ENCODE measurements at regions not wholly inside any gene's neighbourhood (a gene's known extent, or its start where the extent isn't known, plus 50 kb on each side); places are given as distances from the start of the nearest gene placed in this dataset.
"Not testable (repeated sequence)": the region's sequence is repeated elsewhere in the genome, so short reads cannot be mapped to it uniquely, and the experiment has no call there.

DNA sequence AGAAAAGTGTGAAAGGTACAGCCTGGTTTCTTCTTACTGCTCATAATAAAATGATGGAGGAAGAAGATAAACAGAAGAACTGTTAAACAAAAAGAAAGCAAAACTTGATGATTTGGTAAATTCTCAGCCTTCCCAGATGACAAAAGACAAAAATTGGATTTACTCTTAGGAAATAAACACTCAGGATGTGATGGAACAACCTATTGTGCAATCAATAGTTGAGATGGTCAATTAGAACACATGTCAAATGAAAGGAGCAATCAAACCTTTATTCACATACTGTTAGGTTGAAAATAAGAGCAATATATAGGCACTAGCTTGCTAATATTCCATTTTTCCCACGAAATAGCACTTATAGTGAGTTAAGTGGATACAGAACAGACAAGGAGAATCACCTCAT, 1174.0 kb upstream of the SLC39A10 start:
- no peak for DNase-seq

DNA sequence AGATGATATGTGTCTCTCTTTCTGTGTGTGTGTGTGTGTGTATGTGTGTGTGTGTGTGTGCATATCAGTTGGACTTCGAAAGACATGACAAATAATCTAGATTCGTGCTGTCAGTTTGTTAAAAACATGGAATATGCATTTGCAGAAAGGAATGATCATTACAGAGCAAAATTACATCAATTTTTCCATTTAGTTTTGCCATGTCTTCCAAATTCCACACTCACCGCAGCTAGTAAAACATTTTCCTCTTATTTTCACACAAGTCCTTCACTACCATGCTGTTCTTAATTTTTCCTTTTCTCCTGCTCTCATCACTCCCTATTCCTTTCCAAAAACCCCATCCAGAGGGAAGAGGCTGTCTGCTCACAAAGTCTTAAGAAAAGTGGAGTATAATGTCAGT, 1191.4 kb upstream of the SLC39A10 start:
- DNase-seq, result no peak

GRCh38 chr2:194464964-194465638, 1191.9 kb upstream of the SLC39A10 start:
- DNase-seq, result no peak

- not testable (repeated sequence) for DNase-seq
Measured at GRCh38 chr2:194462883-194463282, 1194.1 kb upstream of the SLC39A10 start.

GRCh38 chr2:194455358-194455757, 1201.7 kb upstream of the SLC39A10 start:
- DNase-seq, result no peak

DNA sequence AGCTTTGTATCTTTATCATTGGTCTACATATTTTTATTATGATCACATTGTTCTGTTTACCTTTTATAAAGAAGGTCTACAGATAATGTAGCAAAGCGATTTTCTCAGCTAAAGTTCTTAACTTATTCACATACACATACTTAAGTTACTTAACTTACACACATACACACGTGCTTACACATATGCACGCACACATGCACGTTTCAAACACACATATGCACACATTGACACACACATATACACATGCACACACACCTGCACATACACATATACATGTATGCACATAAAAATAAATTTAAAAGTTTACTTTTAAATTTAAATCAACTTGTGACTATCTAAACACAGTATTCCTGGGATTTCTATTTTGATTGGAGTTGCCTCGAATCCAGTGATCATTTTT, 1204.5 kb upstream of the SLC39A10 start:
- DNase-seq, result no peak

GRCh38 chr2:194445226-194445625, 1211.8 kb upstream of the SLC39A10 start:
- no peak for DNase-seq

GRCh38 chr2:194443926-194444325, 1213.1 kb upstream of the SLC39A10 start:
- no peak for DNase-seq

DNA sequence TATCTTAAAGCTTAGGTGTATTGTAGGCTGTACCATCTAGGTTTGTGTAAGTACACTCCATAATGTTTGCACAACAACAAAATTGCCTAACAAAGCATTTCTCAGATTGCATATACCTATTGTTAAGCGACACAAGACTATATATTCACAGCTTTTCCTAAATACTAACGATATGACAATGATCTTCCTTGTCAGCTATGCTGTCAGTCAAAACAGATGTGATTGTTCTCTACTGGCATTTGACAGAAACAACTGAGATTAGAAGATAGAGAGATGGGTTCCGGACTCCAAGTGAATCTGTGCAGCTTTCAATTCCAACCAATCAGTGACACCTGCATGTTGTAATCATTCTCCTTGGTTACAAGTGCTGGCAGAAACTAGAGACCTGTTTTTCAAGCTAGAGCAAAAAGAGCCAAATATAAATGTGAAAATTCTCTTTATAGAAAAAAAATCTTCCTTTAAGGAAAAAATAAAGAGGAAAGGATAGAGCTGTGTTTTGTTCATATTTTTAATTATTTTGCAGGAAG, 1232.3 kb upstream of the SLC39A10 start:
- peak; percentile 38 for DNase-seq

DNA sequence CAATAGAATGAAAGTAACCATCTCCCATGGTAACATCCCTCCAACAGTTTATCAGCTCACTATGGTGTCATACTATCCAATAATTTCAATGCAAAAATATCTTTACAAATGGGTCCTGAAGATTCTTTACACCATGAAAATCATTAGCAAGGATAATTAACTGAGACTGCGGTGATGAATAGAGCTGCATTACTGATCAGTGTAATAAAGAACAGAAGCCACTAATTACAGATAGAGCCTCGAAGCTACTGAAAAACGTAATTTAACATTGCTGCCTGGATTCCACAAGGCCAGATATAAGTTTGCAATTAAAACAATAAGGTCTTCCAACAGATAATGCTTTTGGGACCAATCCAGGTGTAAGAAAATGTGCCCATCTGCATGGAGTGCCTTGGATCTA, 1245.8 kb upstream of the SLC39A10 start:
- DNase-seq, result no peak

DNA sequence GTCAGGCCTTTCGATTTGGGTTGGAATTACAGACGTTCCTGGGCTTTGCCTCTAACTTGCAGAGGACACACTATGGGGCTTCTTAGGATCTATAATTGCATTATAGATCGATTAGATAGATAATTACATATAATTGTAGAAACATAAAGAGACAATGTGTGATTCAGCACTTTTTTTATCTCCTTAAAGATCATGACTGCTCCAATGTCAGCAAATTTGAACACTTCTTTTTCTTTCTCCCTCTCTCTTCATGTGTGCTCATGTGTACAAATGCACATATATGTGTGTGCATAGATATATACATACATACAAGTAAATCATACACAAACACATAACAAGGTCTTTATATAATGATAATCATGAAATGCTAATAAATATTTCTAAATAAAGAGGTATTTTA, 1261.2 kb upstream of the SLC39A10 start:
- no peak for DNase-seq

GRCh38 chr2:194385376-194385775, 1271.7 kb upstream of the SLC39A10 start:
- no peak for DNase-seq

DNA sequence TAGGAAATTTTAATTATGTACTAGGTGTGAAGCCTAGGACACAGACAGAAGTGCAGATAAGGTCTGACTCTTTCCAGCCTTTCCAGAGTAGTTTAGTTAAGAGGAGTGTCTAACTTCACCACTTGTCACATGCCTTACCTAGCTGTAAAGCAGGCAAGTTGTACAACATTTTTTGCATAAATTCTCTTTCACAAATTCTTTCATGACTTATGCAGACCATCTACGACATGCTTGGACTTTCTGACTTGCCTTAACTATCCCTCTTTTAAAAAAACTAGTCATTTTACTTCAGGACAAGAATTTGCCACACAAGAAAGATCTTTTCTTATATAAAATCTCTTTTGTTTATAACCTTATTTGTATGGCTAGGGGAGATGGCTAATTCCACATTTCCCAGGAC, 1273.6 kb upstream of the SLC39A10 start:
- DNase-seq, result no peak

GRCh38 chr2:194382221-194382620, 1274.8 kb upstream of the SLC39A10 start:
- DNase-seq, result no peak

- no peak for DNase-seq
Measured at GRCh38 chr2:194380011-194380410, 1277.0 kb upstream of the SLC39A10 start.

GRCh38 chr2:194367390-194367789, 1289.6 kb upstream of the SLC39A10 start:
- DNase-seq, result not testable (repeated sequence)

- no peak for DNase-seq
Measured at GRCh38 chr2:194363878-194364277, 1293.1 kb upstream of the SLC39A10 start.

DNA sequence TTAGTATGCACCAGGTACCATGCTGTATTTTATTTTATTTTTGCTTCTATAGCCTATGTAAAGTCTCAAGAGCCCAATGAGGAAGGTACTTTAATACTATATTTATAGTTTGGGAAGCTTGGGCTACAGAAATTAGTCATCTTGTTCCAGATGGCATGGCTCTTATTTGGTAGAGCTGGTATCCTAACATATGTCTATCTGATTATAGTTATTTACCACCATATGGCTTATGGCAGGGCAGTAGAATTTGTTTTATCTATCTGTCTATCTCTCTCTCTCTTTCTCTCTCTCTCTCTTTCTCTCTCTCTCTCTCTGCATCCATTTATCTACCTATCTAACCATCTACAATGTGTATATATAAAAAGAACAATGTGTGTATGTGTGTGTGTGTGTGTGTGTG, 1293.7 kb upstream of the SLC39A10 start:
- no peak for DNase-seq

DNA sequence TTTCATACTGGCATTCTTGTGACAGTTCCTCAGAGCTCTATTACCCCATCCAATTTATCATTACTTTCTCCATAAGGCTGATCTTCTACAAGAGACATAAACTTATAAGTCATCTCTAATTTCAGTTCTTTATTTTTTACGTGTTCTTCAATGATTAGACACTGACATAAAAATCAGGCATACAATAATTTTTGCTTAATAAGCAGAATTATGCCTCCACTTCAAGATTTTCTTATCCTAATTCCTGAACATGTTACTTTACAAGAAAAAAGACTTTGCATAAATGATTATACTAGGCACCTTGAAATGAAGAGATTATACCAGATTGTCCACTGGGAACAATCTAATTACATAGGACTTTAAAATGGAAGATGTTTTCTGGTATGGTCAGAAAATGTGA, 1304.5 kb upstream of the SLC39A10 start:
- DNase-seq, result no peak

DNA sequence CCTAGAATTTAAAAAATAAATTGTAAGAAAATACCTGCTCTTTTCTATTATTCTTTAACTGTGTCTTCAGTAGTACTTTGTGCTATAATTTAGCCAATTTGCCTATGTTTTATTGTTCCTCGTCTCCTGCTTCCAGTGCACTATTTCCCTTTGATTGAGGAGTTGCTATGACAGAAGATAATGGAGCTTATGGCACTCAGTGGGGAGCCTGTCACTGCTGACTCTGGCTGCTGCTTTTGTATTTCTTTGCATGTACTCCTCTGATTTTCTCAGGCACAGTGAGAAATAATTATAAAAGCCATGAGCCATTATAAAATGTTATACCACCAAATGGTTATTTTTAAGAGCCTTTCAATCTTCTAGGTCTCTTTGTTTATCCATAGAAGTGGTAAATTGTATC, 1310.8 kb upstream of the SLC39A10 start:
- DNase-seq, result peak; percentile 80

GRCh38 chr2:194345347-194345746, 1311.7 kb upstream of the SLC39A10 start:
- no peak for DNase-seq

DNA sequence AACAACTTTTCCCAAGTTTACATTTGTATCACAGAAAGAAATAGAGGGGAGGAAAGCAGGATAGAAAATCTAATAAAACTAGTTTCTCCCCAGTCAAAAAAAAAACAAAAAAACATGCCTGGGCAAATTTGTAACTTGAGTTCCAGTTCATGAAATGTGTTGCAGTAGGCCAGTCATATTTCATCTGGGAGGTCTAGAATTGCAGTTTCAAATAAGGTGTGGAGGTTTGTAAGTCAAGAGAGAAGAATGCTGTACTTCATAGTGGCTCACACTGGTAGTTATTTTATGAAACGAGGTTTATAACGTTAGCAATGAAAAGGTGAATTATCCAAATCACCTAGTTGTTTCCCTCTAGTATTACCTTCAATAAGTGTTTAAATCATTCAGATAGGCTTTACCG, 1313.9 kb upstream of the SLC39A10 start:
- DNase-seq, result no peak

- no peak for DNase-seq
Measured at GRCh38 chr2:194332799-194333490, 1324.1 kb upstream of the SLC39A10 start.

- no peak for DNase-seq
Measured at GRCh38 chr2:194328456-194328855, 1328.6 kb upstream of the SLC39A10 start.
